ENCODE measurements at regions not wholly inside any gene's neighbourhood (a gene's known extent, or its start where the extent isn't known, plus 50 kb on each side); places are given as distances from the start of the nearest gene placed in this dataset.

DNA sequence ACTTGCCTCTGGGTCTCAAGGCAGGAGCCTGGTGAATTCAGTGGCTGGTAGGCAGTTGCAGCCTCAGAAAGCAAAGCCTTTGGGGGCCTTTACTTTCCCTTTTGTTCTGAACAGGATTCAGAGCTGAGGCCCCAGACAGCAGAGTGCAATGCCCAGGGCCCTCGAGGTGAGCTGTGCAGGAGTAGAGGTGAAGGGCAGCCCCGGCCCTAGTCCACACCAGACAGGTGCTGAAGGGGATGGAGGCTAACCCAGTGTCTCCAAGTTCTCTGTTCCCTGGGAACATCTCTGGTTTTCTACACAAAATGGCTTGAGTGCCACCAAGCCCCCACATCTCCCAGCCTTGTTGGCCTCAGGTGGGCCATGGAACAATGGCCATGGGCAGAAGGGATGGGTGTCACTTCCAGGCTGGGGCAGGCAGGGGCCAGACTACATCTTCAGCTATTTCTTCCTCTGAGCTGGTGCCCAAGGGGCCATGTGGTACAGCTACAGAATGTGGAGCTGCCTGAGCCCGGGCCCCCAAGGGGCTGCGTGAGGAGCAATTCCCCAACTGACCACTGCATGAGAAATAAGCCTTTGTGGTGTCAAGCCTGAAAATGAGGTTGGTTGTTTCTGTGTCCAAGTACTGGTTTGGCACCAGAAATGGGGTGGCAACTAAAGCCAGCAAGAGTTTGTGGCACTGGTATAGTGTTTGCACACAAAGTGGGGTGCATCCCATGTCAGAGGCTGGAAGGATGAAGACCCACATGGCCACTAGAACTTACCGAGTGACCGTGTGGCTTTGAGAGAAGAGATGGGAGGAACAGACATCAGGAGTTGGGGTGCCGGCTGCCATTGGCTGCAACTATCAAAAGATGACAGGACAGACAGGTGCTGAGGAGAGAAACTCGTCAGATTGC, 57.8 kb downstream of the BARX1 start:
- Mint-ChIP-seq H3K27me3 (ENCODE audit: insufficient read depth) (peaks cover 3% of the 10 kb centered on the region), H3K36me3 (ENCODE audit: low read depth) (no peaks in the 10 kb centered on the region), H3K27ac (no peak overlapping the region), H3K9me3 (peaks cover 12% of the 10 kb centered on the region), H3K4me1 (no peaks in the 10 kb centered on the region), H3K4me3 (no peak overlapping the region)
- no peaks in the 10 kb centered on the region for H3K27me3 ChIP-seq (ENCODE audit: control insufficient read depth, insufficient read depth, low read length, poor library complexity, severe bottlenecking)
- H3K27ac ChIP-seq (ENCODE audit: low read depth, low read length): no peak overlapping the region
- no peak for TF ChIP-seq CTCF (conservative IDR thresholded peaks at IDR 0.05)
- peaks cover 11% of the 10 kb centered on the region for H3K9me3 ChIP-seq (ENCODE audit: control insufficient read depth, low read length)
- H3K4me1 ChIP-seq (ENCODE audit: control insufficient read depth, insufficient read depth, low read length): no peaks in the 10 kb centered on the region
- DNase-seq: peak; percentile 29
- H3K36me3 ChIP-seq (ENCODE audit: control insufficient read depth, insufficient read depth, low read length): no peaks in the 10 kb centered on the region
- WGBS, 2 experiments (ENCODE audit: insufficient coverage in 1 of 2, insufficient read length in 1 of 2): 88 to 91% methylated on average over 5 to 8 of the region's 8 CpGs
- no peak overlapping the region for H3K9ac ChIP-seq (ENCODE audit: extremely low read depth, low read length, poor library complexity, severe bottlenecking)
- H3K4me3 ChIP-seq (ENCODE audit: low read length): no peak overlapping the region

DNA sequence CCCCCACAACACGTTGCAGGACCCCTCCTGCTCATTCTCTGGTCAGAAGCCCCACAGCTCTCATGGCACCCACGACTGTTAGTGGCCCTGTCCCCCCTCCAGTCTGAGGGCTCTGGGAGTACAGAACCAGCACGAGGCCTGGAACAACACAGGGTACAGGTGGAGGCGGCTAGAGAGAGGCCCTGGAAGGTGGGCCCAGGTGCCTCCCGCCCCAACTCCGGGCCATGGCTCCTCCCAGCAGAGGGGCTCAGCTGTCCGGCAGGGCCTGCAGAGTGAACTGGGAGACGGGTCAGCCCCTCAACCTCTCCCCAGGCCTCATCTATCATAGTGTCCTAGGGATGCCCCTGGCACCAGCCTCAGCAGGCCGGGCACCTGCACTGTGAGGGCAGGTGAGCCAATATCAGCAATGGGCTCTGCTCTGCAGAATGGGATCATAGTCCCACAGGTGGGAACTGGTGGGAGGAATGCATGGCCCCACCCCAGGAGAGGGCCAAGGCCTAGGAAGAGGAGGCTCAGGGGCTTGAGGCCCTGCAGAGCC, 58.6 kb downstream of the BARX1 start:
- TF ChIP-seq CTCF (conservative IDR thresholded peaks at IDR 0.05): no peak
- H3K36me3 Mint-ChIP-seq (ENCODE audit: low read depth): no peaks in the 10 kb centered on the region
- Histone ChIP-seq H3K27me3 (ENCODE audit: control insufficient read depth, insufficient read depth, low read length, poor library complexity, severe bottlenecking) (no peaks in the 10 kb centered on the region), H3K9ac (ENCODE audit: extremely low read depth, low read length, poor library complexity, severe bottlenecking) (no peak overlapping the region), H3K27ac (ENCODE audit: low read depth, low read length) (no peak overlapping the region), H3K9me3 (ENCODE audit: control insufficient read depth, low read length) (peaks cover 12% of the 10 kb centered on the region), H3K36me3 (ENCODE audit: control insufficient read depth, insufficient read depth, low read length) (no peaks in the 10 kb centered on the region), H3K4me3 (ENCODE audit: low read length) (no peak overlapping the region), H3K4me1 (ENCODE audit: control insufficient read depth, insufficient read depth, low read length) (no peaks in the 10 kb centered on the region)
- no peaks in the 10 kb centered on the region for H3K27me3 Mint-ChIP-seq (ENCODE audit: insufficient read depth)
- no peaks in the 10 kb centered on the region for H3K4me1 Mint-ChIP-seq
- no peak overlapping the region for H3K27ac Mint-ChIP-seq
- H3K9me3 Mint-ChIP-seq: peaks cover 19% of the 10 kb centered on the region
- WGBS, 2 experiments (ENCODE audit: insufficient coverage in 1 of 2, insufficient read length in 1 of 2): 86 to 100% methylated on average over 2 to 9 of the region's 9 CpGs
- DNase-seq: peak; percentile 26
- no peak overlapping the region for H3K4me3 Mint-ChIP-seq

DNA sequence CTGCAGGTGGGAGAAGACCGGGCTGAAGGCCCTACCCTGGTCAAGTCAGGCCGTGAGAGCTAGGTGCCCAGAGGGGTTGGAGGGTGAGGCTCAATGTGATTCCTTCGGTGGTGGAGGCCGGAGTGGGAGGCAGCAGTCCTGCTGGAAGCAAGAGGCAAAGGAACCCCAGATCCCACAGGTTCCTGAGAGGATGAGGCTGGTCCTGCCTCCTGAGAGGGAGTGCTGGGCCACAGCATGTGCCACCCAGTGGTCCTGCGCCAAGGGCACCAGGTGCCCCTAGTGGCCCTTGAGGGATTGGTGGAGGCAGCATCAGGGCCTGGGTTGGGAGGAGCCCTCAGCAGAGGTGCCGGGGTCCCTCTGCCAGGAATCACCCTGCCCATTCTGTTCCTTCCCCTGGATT, 59.1 kb downstream of the BARX1 start:
- peak; percentile 36 for DNase-seq
- H3K36me3 Mint-ChIP-seq (ENCODE audit: low read depth): no peaks in the 10 kb centered on the region

More for the DNA sequence above, 59.1 kb downstream of the BARX1 start:
- Histone ChIP-seq H3K27me3 (ENCODE audit: control insufficient read depth, insufficient read depth, low read length, poor library complexity, severe bottlenecking) (no peaks in the 10 kb centered on the region), H3K9me3 (ENCODE audit: control insufficient read depth, low read length) (peaks cover 12% of the 10 kb centered on the region), H3K9ac (ENCODE audit: extremely low read depth, low read length, poor library complexity, severe bottlenecking) (no peak overlapping the region), H3K27ac (ENCODE audit: low read depth, low read length) (no peak overlapping the region), H3K4me1 (ENCODE audit: control insufficient read depth, insufficient read depth, low read length) (no peaks in the 10 kb centered on the region), H3K4me3 (ENCODE audit: low read length) (no peak overlapping the region), H3K36me3 (ENCODE audit: control insufficient read depth, insufficient read depth, low read length) (no peaks in the 10 kb centered on the region)
- peaks cover 4% of the 10 kb centered on the region for H3K27me3 Mint-ChIP-seq (ENCODE audit: insufficient read depth)
- peaks cover 24% of the 10 kb centered on the region for H3K9me3 Mint-ChIP-seq
- H3K27ac Mint-ChIP-seq: no peak overlapping the region
- WGBS, 2 experiments (ENCODE audit: insufficient coverage in 1 of 2, insufficient read length in 1 of 2): 94 to 98% methylated on average over 6 of the region's 6 CpGs
- H3K4me3 Mint-ChIP-seq: no peak overlapping the region
- TF ChIP-seq CTCF (conservative IDR thresholded peaks at IDR 0.05): no peak
- no peaks in the 10 kb centered on the region for H3K4me1 Mint-ChIP-seq
